Fibroblast of skin of left biceps (primary cell): ENCODE measurements at regions not wholly inside any gene's neighbourhood (a gene's known extent, or its start where the extent isn't known, plus 50 kb on each side); places are given as distances from the start of the nearest gene placed in this dataset.

Experiments
- DNase-seq, 2 experiments: peaks; one replicate each; pipeline ENCODE4 v3.0.0-alpha.2; 2013; ENCODE audit warnings: low read depth in 2 of 2

DNA sequence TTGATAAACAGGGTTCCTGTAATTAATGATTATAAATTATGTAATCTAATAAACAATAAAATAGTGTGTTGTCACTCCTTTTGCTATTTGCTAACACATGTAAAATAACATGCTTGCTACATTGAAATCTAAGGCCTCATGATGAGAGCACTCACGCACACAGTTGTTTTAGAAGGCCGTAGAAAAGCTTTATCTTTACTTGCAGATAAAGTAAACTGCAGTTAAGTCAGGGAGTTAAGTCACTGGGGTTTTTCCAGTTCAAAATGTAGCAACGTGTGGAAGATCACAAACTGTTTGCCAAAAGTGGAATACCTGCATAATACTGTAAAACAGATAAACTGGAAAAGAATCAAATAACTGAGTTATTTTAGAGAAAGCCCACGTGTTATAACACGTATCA is 187.3 kb upstream of the PACRGL start:
- DNase-seq, result no peak

DNA sequence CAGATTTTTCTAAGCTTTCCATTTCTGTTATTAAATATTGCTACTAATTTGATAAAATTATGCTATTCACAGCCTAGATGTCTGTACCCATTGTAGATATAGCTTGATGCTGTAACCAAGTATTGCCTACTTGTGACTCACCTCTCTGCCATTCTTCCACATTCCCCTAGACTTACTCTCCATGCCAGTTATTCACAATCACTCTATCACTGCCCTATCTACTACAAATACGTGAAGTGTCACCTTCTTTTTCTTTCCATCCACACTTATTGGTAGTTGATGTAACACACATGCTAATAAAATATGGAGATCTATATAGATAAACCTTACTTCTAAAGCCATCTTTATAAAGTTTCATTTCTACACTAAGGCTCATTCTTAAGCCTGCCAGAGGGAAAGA is 179.4 kb upstream of the PACRGL start:
- no peak for DNase-seq

DNA sequence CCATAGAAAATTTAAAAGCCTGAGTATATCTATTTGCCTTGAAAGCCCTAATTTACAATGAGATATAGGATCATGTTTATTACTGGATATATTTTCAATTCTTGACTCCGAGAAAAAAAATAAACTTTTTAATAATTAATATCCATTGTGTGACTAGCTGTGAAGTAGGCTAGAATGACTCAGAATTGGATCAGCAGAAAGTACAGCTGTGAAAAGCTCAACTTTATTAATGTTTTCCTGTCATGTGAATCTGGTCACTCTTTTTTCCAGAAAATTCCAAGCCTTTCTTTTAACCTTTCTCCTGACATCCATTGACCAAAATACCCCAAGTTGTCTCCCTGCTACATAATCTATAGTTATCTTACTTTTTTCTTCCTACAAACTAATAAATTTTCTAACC is 171.8 kb upstream of the PACRGL start:
- DNase-seq, result no peak

DNA sequence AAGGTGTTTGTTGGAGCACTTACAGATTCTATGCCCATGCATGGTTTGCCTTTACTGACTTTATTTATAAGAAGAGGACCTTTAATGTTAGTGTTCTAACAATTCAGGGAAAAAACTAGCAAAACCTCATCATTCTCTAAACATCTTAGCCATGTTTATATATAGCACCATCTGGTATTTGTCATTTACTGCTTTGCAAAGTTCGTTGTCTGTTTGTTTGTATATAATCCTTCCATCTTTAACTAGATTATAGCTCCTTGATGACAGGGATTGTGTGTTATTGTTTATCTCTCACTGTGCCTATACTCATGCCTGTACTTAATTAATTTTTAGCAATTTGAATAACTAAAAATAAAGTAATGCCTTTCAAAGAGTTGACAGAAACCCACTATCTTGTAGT is 170.6 kb upstream of the PACRGL start:
- DNase-seq, result no peak

DNA sequence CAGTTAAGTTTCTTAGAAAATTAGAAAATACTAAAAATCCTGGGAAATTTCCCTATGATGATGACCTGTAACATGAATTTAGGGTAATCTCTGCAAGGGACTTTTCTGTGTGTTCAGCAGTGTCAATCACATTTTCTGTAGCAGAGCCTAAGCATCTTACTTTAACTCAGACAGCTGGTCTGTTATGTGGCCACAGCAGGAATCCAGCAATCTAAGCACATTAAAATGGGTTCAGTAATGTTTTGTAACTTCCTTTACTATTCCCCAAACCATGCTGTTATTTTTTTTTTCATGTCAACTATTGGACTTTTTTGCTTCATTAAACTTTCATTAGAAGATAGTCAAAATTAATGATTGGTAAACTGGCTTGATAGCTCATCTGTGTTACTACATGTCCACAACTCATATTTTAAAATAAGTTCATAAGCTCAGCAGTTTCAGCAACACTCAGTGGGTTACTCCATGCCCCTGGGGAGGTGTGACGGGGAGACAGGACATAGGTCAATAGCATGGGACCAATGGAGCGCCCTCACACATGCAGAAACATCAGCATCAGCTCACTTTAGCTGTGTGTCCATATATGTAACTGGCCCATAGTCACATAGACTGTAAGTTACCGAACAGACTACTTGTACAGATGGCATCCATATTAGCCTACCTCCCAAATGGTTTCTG is 168.0 kb upstream of the PACRGL start:
- no peak for DNase-seq

DNA sequence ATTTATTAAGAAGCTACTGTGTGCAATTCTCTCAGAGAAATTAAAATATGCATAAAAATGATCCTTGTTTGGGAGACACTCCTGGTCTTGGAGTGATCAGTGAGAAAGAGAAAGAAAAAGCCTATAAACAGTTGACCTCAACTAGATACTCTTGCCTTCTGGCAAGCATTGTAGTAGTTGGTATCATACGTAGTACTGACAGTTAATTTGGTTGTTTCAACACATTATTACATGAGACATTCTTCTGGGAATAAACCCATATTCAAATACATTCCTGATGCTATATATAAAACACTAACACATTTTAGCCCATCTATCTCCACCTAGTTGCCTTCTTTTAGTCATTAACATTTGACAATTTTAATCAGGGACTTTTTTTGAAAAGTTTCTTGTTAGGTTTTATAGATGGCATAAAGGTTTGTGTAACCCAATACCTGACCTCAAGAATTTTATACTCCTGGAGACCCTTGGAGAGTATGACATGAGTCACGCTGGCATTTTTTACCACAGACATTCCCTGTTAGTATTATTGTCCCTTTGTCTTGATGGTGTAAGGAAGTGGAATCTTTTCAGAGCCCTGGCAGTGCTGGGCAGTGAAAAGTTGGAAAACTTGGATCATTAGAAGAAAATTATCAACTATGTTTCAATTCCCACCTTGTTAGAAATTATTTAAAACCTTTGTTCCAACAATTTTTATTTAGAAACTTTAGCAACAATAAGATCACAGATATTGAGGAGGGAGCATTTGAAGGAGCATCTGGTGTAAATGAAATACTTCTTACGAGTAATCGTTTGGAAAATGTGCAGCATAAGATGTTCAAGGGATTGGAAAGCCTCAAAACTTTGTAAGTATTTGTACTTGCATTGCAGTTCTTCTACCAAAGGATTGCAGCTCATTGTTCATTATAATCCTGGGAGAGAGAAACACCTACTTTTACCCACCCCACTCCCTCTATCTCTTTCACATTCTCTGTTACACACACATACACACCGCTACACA is 167.1 kb upstream of the PACRGL start:
- DNase-seq, result peak; percentile 37 to 42

DNA sequence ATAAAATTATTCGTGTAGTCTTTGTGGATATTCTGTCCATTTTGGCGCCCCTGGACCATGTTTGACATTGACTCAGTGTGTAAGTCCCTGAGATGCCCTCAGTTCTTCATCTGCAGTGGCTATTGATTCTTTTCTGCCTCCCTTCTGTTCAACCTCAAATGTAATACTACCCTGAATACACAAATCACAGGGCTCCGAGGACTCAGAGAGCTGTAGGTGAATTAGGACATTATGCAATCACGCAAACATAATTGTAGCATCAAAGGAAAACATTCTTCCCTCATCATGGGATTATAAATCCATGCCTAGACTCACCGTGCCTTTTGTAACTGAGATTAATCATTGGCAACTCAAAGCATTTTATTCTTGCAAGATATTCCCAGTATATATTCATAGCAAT is 161.4 kb upstream of the PACRGL start:
- DNase-seq, result no peak

DNA sequence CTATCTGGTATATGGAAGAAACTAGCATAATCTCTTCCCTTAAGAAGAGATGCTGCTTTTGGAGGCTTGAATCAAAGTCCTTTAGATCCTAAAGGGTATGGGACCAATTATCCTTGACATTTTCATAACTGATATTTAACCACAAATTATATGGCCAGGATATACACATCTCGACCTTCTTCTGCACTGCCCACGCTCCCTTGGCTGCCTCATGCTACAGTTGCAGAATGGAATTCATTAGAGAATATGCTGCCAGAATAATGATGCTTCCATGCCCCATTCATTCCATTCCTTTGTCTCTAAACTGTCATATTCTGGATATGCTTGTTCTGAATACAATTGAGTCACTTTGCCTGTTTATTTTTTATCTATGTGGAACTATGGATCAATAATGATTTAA is 157.1 kb upstream of the PACRGL start:
- DNase-seq, result no peak

DNA sequence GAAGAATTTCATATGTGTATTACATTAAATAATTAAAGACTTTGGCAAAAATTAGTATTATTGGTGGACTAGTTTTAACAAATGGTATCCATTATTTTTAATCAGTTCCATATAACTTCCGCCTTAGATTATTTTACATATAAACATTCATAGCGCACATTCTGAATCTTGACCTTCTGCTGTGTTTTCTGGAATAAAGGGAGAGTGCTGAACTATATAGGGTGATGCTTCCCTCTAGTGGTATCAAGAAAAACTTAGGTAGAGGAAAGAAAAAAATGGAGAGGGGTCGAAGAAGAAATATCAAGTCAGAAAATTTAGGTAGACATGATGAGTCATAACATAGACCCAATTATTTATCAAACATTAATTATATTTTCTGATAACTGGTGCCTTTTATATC is 155.6 kb upstream of the PACRGL start:
- peak; percentile 35 to 41 for DNase-seq

DNA sequence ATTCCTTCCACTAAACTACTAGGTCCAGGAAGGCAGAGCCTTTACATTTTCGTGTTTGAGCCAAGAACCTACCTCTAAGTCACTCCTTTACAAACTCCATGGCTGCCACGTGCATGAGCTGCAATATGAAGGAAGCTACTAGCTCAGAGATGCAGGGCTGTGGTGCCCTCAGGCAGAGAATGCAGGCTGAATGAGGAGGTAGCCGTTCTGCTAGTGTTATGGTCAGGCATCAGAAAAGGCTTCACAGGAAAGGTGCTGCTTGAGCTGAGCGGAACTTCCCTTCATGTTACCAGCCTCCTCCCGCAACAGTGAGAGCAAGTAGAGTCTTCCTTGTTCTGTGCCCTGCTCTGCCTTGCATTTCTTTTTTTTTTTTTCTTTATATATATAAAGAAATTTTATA is 148.3 kb upstream of the PACRGL start:
- DNase-seq, result no peak

DNA sequence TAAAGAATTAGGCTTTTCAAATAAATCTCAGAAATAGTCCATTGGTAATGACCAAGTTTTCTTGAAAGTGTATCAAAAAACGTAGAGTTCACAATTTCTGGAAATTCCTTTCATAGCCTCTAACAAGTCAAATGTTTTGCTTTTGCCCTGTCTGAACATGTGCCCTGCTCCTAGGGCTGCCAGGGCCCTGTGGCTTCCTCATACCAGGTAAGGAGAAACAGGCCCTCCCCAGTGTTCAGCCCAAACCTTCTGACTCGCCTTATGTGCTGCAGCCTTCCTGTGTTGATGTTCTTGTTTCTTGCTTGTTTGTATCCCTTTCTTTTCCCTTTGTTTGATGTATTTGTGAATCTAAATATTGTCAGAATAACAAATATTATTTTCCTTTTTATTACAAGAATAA is 146.1 kb upstream of the PACRGL start:
- DNase-seq, result no peak

DNA sequence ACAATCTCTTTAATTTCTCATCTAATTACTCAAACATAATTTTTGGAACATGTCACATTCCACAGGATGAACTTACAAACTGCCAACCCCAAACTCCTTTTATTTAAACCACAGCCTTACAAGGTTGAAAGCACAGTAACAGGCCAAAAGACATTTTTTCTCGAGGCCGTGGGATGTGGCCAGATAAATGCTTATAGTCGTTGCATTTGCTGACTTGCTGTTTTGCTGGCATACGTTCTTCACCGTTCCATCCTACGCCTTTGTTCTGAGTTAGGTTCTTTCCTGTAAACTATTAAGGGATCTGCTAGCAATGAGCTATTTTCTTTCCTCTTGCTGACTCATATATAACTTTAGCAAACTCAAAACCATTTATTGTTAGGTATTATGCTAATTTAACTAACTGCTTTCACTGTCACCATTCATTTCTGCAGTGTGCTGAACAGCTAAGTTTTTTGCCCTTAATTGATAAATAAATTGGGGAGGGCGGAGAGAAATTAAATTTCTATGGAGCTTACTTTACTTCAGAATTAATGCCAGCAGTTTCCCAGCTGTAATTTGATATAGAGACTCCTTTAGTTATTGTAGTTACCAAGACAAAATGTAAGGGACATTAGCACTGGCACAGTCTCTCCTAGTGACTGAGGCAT is 135.1 kb upstream of the PACRGL start:
- DNase-seq, result peak in 1 of 2 experiments; percentile 16

DNA sequence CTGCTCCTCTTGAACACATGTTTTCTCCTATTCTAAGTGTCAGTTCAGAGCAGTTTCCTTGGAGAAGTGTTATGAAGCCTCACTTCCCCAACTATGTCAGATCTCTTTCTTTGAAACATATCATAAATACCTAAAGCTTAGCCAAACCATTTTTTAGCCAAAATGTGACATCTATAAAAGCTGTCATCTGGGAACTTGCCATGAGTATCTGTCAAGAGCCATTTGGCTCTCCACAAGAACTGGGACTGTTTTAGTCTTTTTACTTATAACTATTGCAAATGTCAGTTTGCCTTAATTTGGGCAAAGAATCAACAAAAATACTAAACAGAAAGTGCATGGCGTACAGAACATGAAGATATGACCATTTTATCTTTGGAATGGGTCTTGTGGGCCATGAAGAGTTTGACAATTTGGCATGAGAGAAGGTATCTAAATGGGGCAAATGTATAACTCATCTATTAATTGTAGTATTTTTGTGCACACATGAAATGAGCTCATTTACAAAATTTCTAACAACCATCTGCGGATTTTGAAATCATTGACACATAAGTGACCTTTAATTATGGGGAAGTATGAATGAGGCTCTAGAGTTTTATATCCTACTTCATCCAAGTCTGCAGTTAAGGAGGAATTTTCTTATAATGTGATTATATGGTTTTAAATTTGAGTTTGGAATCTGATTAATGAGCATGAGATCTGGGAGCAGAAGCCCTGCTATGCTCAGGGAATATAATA is 129.1 kb upstream of the PACRGL start:
- no peak for DNase-seq

DNA sequence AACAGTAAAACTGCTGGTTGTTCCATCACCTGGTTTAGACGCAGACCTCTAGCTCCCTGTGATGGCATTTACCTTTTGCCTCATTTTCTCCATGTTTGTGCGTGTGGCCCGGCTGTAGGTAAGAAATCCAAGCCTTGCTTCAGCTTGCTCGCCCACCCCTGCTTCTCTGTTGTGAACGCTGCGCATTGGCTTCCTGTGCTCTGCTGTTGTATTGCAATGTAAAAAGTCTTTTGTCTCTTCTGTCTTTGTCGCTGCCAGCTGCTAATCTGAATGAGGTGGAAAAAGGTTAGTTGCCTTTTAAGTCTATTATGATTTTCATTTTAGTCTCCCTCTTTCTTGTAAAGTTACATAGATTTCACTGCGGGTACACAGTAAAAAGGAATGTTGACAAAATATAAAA is 127.3 kb upstream of the PACRGL start:
- DNase-seq, result no peak

DNA sequence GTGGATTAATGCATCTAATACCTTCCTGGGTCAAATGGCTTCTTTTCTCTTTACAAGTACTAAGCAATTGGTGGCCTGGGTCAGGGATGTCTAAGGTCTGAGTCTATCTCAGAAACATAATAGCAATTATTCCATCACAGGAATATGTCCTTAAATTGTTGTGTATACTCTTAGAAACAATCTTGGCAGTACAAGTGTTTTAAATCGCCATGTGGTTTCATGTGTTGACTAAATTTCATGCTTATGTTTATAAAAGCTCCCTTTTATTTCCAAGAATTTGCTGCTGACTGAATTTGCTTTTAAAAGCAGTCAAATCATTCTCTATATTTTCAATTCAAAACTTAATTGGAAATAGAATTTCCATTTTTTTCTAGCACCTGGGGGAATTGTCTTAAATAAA is 125.3 kb upstream of the PACRGL start:
- no peak for DNase-seq

DNA sequence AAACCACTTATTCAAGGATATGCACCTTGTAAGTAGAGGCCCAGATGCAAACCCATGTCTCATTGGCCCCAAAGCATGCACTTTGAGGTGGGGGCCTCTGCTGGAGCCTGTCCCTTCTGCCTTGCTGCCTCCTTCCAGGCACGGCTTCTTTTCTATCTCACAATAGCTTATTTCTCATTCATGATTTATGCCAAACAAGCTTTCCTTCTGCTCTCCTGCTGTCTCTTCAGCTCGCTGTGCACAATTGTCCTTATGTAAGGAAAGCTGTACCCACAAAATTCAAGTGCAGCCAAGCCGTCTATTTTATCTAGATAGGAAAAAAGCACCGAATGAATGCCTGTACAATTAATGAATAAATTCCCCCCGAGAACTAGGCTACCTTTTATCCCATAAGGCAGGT is 124.8 kb upstream of the PACRGL start:
- DNase-seq, result no peak

DNA sequence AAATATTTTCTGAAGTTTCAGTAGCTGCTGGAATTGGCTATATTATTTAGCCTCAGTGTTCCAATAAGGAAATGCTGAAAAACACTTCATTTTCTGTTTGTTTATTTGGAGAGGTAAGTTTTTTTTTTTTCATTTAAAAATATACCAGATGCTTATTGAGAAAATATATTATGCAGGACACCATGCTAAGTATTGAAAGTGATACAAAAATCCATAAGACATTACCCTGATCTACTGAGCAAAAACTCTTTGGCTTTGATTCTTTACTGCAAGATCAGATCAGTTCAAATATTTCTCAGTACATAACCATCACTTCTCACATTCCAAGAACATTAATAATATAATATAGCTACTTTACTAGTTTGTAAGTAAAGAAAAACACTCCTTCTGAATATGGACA is 123.4 kb upstream of the PACRGL start:
- no peak for DNase-seq

DNA sequence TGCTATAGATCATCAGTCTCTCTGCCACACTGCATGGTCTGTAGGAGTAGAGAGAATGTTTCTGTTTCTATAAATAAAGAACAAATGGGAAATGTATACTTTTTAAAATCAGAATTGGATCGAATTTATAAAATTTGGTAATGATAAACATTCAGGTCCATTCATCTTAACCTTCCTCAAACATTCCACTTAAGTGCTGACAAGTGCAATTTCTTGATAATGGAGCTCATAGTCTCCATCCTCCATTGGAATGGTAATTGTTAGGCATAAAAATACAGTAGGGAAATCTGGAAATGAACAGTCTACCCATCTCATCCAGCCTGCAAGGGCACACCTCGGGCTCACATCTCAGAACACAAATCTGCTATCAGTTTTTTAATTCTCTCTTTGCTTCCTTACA is 122.6 kb upstream of the PACRGL start:
- no peak for DNase-seq

DNA sequence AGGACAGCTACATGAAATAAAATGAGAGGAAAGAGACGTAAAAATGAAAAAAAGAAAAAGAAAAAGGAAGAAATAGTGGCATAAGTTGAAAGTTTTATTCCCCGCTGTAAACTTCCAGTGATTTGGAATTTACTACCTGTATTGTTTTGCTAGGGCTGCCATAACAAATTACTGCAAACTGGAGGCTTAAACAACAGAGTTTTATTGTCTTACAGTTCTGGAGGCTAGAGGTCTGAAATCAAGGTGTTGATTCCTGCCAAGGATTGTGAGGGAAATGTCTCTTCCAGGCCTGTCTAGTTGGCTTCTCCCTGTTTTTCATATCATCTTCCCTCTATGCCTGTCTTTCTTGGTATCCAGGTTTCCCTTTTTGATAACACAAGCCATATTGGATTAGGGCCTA is 119.4 kb upstream of the PACRGL start:
- no peak for DNase-seq

DNA sequence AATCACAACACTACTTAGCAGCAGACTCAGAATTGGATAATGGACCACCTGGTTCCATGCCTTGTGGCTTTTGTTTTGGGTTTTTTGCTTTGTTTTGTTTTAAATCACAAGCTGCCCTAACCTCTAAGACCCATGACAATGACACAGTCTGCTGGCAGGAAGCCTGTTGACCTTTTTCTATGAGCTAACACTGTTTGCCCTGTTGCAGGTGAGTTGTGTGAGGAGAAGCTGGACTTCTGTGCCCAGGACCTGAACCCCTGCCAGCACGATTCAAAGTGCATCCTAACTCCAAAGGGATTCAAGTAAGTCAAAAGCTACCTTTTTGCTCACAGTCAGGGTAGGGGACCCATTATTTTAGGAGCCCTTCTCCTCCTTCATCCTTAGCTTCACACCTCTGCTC is 110.8 kb upstream of the PACRGL start:
- DNase-seq, result no peak

DNA sequence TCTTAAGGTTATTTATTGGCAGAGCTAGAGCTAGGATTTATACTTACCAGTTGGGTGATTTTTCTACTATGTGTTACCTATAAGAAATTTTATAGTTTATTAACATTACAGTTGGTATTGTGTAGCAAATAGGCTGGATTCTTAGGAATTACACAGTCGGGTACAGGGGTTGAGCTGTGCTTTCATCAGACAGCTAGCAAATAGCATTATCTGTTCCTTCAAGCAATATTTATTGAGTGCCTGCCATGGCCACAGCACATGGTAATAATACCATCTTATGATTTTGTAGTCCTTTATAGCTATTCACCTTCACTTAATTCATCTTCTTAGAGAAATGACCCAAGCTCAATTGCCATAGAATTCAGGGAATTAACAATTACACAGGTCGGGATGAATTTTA is 109.4 kb upstream of the PACRGL start:
- no peak for DNase-seq

DNA sequence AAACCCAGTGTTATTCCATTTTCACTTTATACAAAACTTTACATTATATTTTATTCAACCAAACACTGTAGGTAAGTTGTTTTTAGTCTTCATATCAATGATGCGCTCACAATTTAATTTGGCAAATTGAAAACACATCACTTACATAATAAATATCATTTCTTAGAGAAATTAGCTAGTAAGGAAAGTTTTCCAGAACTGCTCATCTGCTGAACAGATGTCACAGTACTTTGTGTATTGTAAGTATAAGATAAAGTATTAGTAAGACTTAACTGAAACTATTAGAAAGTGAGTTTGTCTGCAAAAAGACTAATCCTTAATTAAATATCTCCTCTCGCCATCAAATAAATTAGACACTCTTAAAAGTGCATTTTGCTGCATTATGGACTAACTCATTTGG is 108.7 kb upstream of the PACRGL start:
- DNase-seq, result no peak
